ENCODE measurements at regions not wholly inside any gene's neighbourhood (a gene's known extent, or its start where the extent isn't known, plus 50 kb on each side); places are given as distances from the start of the nearest gene placed in this dataset.

GRCh38 chr15:35136321-35137189, 51.5 kb upstream of the NANOGP8 start:
- no peak overlapping the region for H3K4me2 ChIP-seq
- H3K4me3 ChIP-seq = no peak overlapping the region
- H3K4me3 Mint-ChIP-seq = no peak overlapping the region
- no peaks in the 10 kb centered on the region for H3K4me1 ChIP-seq (ENCODE audit: insufficient read depth)
- H2AFZ ChIP-seq = no peak overlapping the region
- peaks cover 2% of the 10 kb centered on the region for H3K27me3 Mint-ChIP-seq (ENCODE audit: insufficient read depth, low read depth, poor library complexity)
- H3K27ac Mint-ChIP-seq = no peak overlapping the region
- H3F3A ChIP-seq (replicated peaks; ENCODE audit: low read depth) = no peaks in the 10 kb centered on the region
- H3K9me2 ChIP-seq (ENCODE audit: insufficient read depth) = no peaks in the 10 kb centered on the region
- DNase-seq (ENCODE audit: low spot score) (no peak), ATAC-seq (no peak)
- H3K36me3 ChIP-seq (ENCODE audit: insufficient read depth) = no peaks in the 10 kb centered on the region
- no peaks in the 10 kb centered on the region for H3K9me3 Mint-ChIP-seq
- H3K4me1 Mint-ChIP-seq = peaks cover 3% of the 10 kb centered on the region; the same call in 2 of the 3 replicates
- H4K20me1 ChIP-seq (replicated peaks; ENCODE audit: insufficient read depth) = no peaks in the 10 kb centered on the region
- H3K27ac ChIP-seq (ENCODE audit: low read depth) = no peak overlapping the region
- H3K36me3 Mint-ChIP-seq (ENCODE audit: low read depth) = no peaks in the 10 kb centered on the region
- H3K79me2 ChIP-seq (replicated peaks; ENCODE audit: insufficient read depth) = no peaks in the 10 kb centered on the region
- no peaks in the 10 kb centered on the region for H3K27me3 ChIP-seq (ENCODE audit: insufficient read depth)
- TF ChIP-seq ZNF462 (CRISPR knock-in tag; IDR thresholded peaks at IDR 0.05) (no peak), POLR2AphosphoS5 (IDR thresholded peaks at IDR 0.05; ENCODE audit: low read depth) (no peak), ZNF331 (CRISPR knock-in tag; IDR thresholded peaks at IDR 0.05; ENCODE audit: low read depth) (no peak), ZNF114 (CRISPR knock-in tag; IDR thresholded peaks at IDR 0.05) (no peak), STAT1 (IDR thresholded peaks at IDR 0.05; ENCODE audit: unreplicated experiment) (no peak), REST (IDR thresholded peaks at IDR 0.05; ENCODE audit: unreplicated experiment) (no peak), JUNB (IDR thresholded peaks at IDR 0.05; ENCODE audit: unreplicated experiment) (no peak), EZH2 (IDR thresholded peaks at IDR 0.05; ENCODE audit: low read depth, unreplicated experiment) (no peak), CTCF (conservative IDR thresholded peaks at IDR 0.05; ENCODE audit: low read depth in 2 of 2) (no peak), NANOG (IDR thresholded peaks at IDR 0.05; ENCODE audit: borderline replicate concordance) (no peak), CREB1 (CRISPR knock-in tag; IDR thresholded peaks at IDR 0.05; ENCODE audit: low read depth) (no peak), ETS1 (IDR thresholded peaks at IDR 0.05) (no peak), EZH2phosphoT487 (IDR thresholded peaks at IDR 0.05; ENCODE audit: unreplicated experiment) (no peak)
